NCI-H1417 treated with DMSO at 0.1 percent for 48 hours (cell line): ENCODE measurements at regions not wholly inside any gene's neighbourhood (a gene's known extent, or its start where the extent isn't known, plus 50 kb on each side); places are given as distances from the start of the nearest gene placed in this dataset.

Source experiments
- DNase-seq: peaks from one replicate; lab custom pipeline; 2025; lab: John Stamatoyannopoulos, UW

DNA sequence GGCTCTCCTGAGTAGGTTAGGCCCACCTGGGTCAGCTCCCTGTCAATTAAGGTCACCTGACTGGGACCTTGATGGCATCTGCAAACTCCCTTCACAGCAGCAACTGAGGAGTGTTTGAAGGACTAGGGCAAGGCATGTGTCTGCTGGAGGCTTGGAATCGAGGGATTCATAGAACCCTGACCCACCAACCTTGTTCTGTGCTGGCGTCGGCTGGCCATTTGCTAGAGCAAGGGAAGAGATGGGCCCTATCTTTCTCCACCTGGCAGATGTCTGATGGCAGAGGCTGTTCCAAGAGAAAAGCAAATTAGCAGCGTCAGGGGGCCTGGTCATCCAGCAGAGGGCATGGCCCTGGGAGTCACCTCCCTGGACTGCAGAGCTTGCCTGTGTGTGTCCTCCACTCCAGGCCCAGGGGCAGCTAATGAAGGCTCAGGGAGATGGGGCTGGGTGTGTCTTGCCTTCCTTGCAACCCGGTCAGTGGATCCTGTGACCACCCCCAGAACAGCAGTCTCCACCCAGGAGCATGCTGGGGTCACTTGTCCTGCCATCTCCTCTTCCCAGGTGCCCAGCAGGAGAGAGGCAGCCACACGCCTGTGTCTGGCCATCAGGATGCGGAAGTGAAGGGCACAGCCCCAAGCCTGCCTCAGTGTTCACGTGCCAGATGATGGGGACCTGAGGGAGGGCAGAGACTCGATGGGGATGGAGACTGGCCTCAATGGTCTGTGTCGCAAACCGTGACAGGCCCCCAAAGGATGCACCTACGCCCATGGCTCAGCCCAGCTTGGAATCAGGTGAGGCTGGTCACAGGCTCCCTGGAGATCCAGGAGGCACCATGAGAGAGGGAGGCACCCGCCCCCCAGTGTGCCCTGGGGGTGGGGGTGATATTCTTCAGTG, 53.9 kb downstream of the BARX1 start:
- no peak for DNase-seq

DNA sequence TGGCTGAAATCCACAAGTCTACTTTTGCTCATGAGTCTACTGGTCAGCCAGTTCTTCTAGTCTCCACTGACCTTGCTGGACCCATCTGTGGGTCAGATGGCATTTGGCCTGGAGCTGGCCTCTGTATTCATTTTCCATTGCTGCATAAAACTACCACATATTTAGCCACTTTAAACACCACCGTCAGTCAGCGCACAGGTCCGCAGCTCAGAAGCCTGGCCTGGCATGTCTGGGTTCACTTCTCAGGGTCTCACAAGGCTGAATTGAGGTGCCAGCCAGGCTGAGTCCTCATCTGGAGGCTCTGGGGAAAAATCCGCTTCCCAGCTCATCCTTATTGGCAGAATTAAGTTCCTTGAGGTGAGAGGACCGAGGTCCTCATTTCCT, 54.7 kb downstream of the BARX1 start:
- DNase-seq = no peak

DNA sequence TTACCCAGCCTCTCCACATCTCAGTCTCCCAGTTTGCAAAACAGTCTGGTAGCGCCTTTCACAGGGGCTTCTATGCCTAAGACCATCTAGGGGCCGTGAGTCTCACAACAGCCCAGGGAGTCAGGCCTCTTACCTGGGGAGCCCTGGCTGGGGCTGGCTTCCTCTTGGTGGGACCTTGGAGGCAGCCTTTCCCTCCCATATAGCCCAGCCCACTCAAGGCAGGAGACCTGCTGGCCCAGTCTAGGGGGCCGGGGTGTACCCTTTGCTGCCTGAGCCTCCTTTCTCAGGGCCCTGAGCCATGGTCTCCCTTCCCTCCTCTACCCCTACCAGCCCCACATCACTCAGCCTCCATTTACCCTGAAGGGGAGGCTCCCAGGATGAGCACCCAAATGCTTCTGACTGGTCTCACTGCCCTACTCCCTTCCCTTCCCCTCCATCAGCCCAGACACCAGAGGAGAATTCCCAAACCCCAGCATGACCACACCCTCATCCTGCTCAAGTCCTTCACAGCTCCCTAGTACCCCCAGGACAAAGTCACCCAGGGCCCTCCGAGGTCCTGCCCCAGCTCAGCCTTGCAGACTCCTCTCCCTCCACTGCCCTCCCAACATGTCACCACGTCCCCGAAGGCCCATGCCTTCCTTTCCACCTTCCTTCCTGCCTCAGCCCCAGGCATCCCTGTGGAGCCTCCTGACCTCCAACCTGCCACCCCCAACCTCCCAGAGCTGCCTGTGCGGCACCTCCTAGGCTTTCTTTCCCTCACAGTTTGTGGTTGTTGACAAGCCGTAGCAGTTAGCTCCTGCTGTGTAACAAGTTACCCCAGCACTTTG, 55.3 kb downstream of the BARX1 start:
- DNase-seq = no peak

DNA sequence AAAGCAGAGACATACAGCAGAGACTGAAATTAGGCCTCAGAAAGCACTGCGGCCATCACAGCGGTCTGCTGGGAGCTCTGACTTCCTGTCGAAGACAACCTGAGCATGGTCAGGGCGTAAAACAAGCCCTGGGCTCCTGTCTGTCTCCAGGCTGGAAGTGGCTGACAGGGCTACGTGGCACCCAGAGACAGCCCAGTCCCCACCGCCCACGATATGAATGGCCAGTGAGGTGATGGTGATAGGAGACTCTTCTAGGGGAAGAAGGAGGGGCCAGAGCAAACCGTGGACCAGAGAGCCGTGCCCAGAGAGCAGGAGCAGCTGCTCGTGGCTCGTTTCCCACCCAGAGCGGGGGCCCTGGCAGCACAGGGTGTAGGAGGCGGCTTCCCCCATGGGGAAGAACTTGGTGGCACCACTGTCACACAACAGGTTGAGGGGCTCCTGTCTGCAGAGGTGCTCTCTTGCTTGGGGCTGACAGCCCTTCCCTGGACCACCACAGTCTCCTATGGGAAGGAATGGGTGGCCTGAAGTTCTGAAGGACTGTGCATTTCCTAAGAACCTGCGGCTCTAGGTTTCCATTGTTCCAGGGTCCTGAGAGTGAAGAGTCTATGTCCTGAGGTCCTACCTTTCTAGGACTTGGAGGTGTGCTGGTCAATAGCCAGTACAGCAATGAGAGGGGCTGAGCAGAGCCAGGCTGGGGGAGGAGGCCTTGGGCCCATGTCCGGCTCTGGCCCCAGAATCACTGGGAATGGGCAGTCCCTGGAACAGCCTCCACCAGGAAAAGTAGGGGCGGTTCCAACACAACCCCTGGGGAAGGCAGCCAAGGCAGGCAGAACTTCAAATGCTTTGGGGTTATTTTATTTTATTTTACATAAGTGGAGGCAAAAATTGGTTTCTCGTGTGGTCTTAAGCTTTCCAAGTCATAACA, 56.4 kb downstream of the BARX1 start:
- no peak for DNase-seq

DNA sequence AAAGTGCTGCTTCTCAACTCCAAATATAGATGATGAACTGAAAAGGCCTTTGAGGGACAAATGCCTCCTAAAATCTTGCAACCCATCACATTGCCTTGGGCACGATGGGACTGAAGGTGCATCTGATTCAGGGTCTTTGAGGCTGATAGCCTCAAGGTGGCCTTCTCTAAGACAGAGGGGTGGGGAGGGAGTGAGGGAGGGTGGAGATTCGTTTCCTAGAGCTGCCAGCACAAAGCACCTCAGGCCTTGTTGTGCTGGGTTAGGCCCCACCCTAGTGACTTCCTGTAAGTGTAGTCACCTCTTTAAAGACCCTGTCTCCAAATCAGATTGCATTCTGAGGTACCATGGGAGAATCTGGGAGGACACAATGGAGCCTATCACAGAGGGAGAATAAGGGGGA, 57.1 kb downstream of the BARX1 start:
- no peak for DNase-seq

DNA sequence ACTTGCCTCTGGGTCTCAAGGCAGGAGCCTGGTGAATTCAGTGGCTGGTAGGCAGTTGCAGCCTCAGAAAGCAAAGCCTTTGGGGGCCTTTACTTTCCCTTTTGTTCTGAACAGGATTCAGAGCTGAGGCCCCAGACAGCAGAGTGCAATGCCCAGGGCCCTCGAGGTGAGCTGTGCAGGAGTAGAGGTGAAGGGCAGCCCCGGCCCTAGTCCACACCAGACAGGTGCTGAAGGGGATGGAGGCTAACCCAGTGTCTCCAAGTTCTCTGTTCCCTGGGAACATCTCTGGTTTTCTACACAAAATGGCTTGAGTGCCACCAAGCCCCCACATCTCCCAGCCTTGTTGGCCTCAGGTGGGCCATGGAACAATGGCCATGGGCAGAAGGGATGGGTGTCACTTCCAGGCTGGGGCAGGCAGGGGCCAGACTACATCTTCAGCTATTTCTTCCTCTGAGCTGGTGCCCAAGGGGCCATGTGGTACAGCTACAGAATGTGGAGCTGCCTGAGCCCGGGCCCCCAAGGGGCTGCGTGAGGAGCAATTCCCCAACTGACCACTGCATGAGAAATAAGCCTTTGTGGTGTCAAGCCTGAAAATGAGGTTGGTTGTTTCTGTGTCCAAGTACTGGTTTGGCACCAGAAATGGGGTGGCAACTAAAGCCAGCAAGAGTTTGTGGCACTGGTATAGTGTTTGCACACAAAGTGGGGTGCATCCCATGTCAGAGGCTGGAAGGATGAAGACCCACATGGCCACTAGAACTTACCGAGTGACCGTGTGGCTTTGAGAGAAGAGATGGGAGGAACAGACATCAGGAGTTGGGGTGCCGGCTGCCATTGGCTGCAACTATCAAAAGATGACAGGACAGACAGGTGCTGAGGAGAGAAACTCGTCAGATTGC, 57.8 kb downstream of the BARX1 start:
- DNase-seq = no peak

DNA sequence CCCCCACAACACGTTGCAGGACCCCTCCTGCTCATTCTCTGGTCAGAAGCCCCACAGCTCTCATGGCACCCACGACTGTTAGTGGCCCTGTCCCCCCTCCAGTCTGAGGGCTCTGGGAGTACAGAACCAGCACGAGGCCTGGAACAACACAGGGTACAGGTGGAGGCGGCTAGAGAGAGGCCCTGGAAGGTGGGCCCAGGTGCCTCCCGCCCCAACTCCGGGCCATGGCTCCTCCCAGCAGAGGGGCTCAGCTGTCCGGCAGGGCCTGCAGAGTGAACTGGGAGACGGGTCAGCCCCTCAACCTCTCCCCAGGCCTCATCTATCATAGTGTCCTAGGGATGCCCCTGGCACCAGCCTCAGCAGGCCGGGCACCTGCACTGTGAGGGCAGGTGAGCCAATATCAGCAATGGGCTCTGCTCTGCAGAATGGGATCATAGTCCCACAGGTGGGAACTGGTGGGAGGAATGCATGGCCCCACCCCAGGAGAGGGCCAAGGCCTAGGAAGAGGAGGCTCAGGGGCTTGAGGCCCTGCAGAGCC, 58.6 kb downstream of the BARX1 start:
- DNase-seq = no peak

DNA sequence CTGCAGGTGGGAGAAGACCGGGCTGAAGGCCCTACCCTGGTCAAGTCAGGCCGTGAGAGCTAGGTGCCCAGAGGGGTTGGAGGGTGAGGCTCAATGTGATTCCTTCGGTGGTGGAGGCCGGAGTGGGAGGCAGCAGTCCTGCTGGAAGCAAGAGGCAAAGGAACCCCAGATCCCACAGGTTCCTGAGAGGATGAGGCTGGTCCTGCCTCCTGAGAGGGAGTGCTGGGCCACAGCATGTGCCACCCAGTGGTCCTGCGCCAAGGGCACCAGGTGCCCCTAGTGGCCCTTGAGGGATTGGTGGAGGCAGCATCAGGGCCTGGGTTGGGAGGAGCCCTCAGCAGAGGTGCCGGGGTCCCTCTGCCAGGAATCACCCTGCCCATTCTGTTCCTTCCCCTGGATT, 59.1 kb downstream of the BARX1 start:
- DNase-seq = no peak

DNA sequence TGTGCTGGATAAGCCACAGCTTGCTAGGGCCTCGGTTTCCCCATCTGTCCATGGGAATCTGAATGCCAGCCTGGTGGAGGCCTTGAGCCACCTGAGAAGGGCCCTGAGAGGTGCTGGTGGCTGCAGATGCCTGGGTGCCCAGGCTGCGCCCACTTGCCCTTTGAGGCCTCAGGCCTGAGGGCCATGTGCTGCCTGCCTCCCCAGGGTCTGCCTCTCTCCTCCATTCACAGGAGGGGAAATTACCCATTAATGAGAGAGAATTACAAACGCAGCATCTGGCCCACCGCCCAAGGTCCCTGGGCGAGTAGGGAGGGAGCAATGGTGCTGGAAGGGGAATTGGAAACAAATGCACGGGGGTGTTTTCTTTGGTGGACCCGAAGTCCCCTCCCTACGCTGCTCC, 59.6 kb downstream of the BARX1 start:
- DNase-seq = no peak

DNA sequence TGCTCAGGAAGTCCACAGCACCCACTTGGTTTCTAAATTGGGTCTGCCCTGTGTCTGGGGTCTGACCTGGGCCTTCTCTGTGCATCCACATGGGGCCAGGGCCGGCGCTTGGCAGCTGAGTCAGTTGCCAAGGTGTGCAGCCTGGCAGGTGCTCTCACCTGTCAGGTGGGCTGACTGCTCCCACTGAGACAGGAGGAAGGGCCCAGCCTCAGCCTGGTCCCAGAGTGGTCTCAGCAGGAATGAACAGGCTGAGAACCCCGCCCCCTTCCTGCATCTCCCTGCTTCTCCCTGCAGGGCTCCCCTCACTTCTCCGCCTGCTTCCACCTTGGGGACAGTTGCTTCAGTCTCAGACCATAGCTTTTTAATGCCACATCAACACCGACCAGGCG, 60.5 kb downstream of the BARX1 start:
- no peak for DNase-seq

DNA sequence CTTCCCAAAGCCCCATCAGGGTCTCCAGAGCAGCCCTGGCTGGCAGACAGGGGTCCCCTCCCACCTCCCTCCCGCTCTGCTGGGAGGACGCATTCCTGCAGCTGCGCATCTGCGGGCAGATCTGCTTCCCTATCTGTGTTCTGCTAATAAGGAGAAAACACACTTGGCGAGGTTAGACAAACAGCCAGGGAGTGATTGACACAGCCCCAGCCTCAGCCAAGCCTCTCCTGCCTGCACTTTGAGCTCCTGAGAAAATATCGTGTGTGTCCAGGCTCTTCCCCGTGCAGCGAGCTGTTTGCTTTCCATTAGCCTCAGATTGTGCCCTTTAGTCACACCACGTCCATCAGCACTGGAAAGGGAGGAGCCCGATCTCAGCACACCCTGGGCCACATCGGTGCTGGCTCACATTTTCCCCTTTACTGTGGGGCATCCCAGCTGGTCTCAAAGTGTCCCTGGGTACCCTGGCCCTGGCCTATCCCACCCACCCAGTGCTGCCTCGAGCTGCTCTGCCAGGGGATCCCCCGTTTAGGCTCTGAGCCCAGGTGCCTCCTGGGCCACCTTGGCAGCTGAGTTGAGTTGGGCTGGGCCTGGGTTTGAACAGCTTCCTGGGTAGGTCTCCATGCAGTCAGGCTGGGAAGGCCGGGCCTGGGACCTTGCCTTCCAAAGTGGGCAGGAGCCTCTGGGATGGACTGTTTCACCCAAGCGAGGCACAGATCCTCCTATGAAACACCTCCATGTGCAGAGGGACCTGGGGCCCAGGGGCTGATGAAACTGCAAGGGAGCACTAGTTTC, 61.1 kb downstream of the BARX1 start:
- no peak for DNase-seq

DNA sequence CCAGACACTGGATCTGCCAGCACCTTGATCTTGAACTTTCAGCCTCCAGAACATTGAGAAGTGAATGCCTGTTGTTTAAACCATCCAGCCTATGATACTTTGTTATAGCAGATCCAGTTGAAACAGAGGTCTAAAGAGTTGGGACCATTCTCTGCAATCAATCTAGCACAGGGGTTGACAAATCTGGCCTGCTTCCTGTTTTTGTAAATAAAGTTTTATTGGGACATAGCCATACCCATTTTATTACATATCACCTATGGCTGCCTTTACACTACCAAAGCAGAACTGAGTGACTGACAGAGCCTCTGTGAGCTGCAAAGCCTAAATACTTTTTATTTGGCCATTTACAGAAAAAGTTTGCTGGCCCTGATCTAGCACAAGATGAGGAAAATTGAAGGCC, 62.0 kb downstream of the BARX1 start:
- no peak for DNase-seq

DNA sequence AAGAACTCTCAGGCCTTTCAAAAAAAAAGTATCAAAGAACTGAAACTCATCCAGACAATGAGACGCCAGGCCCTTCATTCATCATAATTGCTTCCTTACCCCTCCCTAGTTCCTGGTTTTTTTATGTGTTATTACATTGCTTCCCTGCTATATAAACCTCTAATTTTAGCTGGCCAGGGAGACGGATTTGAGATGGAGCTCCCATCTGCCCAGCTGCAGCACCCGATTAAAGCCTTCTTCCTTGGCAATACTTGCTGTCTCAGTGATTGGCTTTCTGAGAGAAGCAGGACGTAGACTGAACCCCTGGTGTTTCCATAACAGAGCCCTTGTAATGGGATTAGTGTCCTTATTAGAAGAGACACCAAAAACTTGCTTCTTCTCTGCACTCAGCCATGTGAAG, 62.4 kb downstream of the BARX1 start:
- DNase-seq = no peak

DNA sequence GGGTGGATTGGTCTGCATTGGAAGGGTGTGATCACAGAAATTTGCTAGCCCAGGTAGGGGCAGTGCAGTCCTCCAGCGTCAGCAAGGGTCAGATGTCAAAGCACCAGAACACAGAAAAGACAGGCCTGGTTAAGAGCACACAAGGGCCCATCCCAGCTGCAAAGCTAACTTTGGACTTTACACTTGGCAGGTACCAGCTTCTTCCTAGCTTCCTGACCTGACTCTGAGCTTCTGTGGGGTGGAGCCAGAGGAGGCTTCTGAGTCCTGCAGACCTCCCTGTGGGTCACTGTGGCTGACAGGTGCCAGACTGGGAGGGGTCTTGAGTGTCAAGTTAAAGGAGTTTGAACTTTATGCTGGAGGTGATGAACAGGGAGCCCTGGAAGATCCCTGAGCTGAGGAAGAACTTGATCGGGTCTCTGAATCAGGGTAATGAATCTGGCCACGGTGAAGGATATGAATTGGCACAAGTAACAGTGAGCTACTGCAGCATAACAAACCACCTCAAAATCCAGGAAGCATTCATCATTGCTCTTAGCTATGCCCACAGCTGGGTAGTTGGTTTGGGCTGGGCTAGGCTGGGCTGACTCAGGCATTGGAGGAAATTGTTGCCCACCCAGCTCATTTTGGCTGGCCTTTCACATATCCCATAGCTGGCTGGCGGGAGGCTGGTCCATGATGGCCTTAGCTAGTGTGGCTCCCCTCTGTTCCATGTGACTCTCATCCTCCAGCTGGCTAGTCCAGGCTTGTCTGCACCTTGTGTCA, 63.4 kb downstream of the BARX1 start:
- DNase-seq = no peak

DNA sequence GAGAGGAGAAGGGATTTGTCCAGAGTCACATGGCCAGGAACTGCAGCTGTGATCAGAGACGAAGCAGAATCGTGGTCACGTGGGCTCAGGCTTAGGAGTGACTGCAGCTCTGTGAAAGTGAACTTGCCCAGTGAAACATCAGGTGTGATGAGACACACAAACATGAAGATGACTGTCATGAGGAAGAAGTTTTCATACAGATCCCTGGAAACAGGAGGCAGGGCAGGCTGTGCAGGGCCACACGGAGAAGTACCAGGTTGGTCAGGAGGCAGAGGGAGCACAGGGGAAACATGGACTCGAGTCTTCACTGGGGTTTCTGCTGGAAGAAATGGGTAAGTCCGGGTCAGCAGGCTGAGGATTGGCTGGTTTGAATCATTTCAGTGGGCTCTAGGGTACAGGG, 64.1 kb downstream of the BARX1 start:
- no peak for DNase-seq

DNA sequence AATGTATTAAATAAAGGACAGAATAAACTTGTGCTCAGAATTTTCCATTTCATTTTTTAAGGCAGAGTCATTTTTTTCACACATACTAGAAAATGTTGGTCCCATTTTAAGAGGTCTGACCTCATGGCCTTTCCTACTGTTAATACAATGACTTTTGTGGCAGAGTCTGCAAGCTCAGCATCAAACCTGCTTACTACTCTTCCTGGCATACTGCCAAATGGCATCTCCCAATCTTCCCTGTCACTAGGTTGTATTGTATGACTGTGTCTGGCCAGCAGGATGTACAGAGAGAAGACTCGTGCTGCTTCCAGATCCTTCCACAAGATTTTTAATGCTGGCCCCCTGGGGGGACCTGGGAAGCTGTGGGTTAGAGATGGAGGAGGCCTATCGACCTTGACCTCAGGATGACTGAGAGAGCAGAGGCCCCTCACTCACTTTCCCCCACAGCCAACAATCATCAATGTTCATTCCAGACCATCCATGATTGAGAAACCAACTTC, 64.7 kb downstream of the BARX1 start:
- DNase-seq = no peak

DNA sequence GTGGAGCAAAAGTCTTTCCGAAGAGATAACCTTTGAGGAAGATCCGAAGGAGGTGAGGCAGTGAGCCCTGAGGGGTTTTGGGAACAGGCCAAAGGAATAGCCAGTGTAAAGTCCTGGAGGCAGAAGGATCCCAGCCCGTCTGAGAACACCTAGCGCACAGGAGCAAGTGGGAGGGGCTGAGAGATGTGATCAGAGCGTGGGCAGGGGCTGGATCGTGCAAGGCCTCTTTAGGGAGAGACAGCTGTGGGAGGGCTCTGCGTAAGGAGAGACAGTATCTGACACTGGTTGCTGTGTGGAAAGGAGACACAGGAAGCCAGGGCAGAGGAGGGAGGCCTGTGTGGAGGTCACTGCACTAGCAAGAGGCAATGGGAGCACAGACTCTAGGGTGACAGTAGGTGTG, 68.2 kb downstream of the BARX1 start:
- DNase-seq = no peak

DNA sequence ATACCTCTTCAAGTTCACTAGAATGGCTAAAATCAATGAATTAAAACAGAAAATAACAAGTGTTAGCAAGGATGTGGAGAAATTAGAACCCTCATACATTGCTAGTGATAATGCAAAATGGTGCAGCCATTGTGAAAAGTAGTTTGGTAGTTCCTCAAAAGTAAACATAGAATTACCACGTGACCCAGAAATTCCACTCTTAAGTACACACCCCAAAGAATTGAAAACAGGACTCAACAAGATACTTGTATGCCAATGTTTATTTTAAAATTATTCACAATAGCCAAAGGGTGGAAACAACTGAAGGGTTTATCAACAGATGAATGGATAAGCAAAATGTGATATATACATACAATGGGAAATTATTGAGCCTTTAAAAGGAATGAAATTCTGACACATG, 70.3 kb downstream of the BARX1 start:
- DNase-seq = no peak
